HepG2 (cell line): ENCODE measurements at regions not wholly inside any gene's neighbourhood (a gene's known extent, or its start where the extent isn't known, plus 50 kb on each side); places are given as distances from the start of the nearest gene placed in this dataset.

Source experiments
- DR1 ChIP-seq: sonication (generic); formaldehyde crosslinking; IDR thresholded peaks from 2 replicates; pipeline ENCODE4 v1.8.0; 2021; ENCODE audit warnings: mild to moderate bottlenecking, missing genetic modification reagents, inconsistent platforms
- ETV6 ChIP-seq: sonication (generic); formaldehyde crosslinking; conservative IDR thresholded peaks from 2 replicates; pipeline ENCODE4 v1.4.0; 2020; ENCODE audit warnings: missing genetic modification reagents
- FOXM1 ChIP-seq: sonication (generic); formaldehyde crosslinking; IDR thresholded peaks from 2 replicates; pipeline ENCODE4 v1.5.0; 2020; ENCODE audit warnings: missing genetic modification reagents
- KLF13 ChIP-seq: sonication (generic); formaldehyde crosslinking; IDR thresholded peaks from 2 replicates; pipeline ENCODE4 v1.4.0; 2020; ENCODE audit warnings: mild to moderate bottlenecking, missing genetic modification reagents
- NFKBIZ ChIP-seq: IDR thresholded peaks from 2 replicates; pipeline ENCODE4 v1.6.1; 2018; ENCODE audit warnings: missing genetic modification reagents, missing compliant biosample characterization
- POLR2A ChIP-seq, 2 experiments: IDR thresholded peaks; 2 replicates each; pipeline ENCODE4 v1.6.1; 2011; ENCODE audit warnings: low read depth in 2 of 2, low read length in 2 of 2, mild to moderate bottlenecking in 1 of 2, moderate library complexity in 1 of 2; ENCODE audit not compliant: insufficient read depth in 1 of 2
- POLR2AphosphoS5 ChIP-seq: IDR thresholded peaks from 2 replicates; pipeline ENCODE4 v1.6.1; 2012; ENCODE audit warnings: low read depth, low read length
- ZNF850 ChIP-seq: sonication (generic); formaldehyde crosslinking; conservative IDR thresholded peaks from 2 replicates; pipeline ENCODE4 v1.9.0; 2021; ENCODE audit warnings: mild to moderate bottlenecking, missing genetic modification reagents
- ZNF879 ChIP-seq: sonication (generic); formaldehyde crosslinking; IDR thresholded peaks from 2 replicates; pipeline ENCODE4 v1.8.1; 2023; ENCODE audit warnings: missing genetic modification reagents
- TF ChIP-seq, protein P1 (sequence below): sonication (generic); formaldehyde crosslinking; IDR thresholded peaks from 2 replicates; pipeline ENCODE4 v1.5.0; 2020; ENCODE audit warnings: mild to moderate bottlenecking, missing genetic modification reagents, moderate library complexity
- TF ChIP-seq, protein P2 (sequence below): sonication (generic); formaldehyde crosslinking; IDR thresholded peaks from 2 replicates; pipeline ENCODE4 v1.4.0; 2020; ENCODE audit warnings: missing genetic modification reagents
- TF ChIP-seq, protein P3 (sequence below): sonication (generic); formaldehyde crosslinking; IDR thresholded peaks from 2 replicates; pipeline ENCODE4 v1.8.1; 2023; ENCODE audit warnings: missing genetic modification reagents, mild to moderate bottlenecking, borderline replicate concordance

DNA sequence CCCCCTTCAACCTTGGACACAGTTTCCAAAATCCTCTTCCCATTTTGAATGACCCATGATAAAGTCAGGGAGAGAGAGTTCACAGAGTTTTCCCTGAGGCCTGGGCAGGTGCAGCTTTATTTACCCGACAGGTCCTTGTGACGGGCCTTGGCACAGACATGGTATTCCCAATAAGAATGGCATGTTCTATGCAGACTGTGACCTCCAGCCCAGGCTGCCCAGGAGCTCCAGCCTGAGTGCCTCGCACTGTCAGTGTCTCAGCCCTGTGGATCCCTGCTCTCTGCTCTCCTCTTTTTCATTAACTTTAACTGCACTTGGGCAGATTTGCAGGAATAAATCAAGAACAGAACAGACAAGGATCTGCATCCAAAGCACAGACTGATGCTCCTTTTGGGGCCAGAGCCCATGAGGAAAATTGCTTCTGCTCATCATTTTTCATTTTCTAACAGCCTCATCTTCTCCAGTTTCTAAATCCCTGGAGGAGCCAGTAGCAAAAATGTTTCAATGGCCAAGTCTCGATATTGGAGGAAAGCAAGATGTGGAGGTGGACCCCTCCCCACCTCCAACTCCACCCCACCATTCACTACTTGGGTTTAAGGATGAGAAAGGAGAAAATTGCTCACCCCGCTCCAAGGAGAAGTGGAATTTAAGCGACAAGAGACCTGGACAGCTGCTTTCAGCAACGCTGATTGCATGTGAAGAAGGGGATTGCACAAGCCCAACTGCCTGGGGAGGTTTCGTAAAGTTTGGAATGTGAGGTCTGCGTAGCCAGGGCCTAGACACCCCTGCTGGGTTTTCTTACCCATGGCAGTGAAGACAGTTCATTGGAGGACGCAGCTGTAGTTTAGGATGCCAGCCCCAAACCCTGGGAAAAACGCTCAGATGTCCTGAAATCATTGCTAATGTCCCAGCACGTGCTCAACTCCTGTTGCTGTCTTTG is 225.9 kb downstream of the WDR11 start:
- TF ChIP-seq, protein P1, sequence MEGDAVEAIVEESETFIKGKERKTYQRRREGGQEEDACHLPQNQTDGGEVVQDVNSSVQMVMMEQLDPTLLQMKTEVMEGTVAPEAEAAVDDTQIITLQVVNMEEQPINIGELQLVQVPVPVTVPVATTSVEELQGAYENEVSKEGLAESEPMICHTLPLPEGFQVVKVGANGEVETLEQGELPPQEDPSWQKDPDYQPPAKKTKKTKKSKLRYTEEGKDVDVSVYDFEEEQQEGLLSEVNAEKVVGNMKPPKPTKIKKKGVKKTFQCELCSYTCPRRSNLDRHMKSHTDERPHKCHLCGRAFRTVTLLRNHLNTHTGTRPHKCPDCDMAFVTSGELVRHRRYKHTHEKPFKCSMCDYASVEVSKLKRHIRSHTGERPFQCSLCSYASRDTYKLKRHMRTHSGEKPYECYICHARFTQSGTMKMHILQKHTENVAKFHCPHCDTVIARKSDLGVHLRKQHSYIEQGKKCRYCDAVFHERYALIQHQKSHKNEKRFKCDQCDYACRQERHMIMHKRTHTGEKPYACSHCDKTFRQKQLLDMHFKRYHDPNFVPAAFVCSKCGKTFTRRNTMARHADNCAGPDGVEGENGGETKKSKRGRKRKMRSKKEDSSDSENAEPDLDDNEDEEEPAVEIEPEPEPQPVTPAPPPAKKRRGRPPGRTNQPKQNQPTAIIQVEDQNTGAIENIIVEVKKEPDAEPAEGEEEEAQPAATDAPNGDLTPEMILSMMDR (CRISPR knock-in tag), result no peak
- TF ChIP-seq NFKBIZ (CRISPR knock-in tag) (no peak), KLF13 (no peak), FOXM1 (CRISPR knock-in tag) (no peak), DR1 (CRISPR knock-in tag) (no peak), ETV6 (CRISPR knock-in tag) (no peak), POLR2A (IDR thresholded peaks at IDR 0.05; ENCODE audit: insufficient read depth in 1 of 2, low read depth in 2 of 2, low read length in 2 of 2) (no peak), ZNF879 (CRISPR knock-in tag) (no peak), ZNF850 (CRISPR knock-in tag) (no peak), POLR2AphosphoS5 (no peak)
- TF ChIP-seq, protein P2, sequence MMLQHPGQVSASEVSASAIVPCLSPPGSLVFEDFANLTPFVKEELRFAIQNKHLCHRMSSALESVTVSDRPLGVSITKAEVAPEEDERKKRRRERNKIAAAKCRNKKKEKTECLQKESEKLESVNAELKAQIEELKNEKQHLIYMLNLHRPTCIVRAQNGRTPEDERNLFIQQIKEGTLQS (CRISPR knock-in tag), result no peak
- TF ChIP-seq, protein P3, sequence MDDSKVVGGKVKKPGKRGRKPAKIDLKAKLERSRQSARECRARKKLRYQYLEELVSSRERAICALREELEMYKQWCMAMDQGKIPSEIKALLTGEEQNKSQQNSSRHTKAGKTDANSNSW (CRISPR knock-in tag), result no peak
